Heart left ventricle (tissue), 13 donors: ENCODE measurements at regions not wholly inside any gene's neighbourhood (a gene's known extent, or its start where the extent isn't known, plus 50 kb on each side); places are given as distances from the start of the nearest gene placed in this dataset.

Experiments used
- POLR2A ChIP-seq, 2 donors: fragments of 450-650 bp; IDR thresholded peaks; one replicate each; pipeline ENCODE4 v1.6.1; 2017; ENCODE audit warnings: antibody characterized with exemption in 2 of 2, mild to moderate bottlenecking in 2 of 2, moderate library complexity in 2 of 2
- TF ChIP-seq, protein P1 (sequence below), 12 donors: fragments of 200-600 bp; sonication (generic) in 4 of 12; IDR thresholded peaks; one replicate each; pipeline versions ENCODE4 v1.5.0 to v1.8.0; 2018 to 2022; ENCODE audit warnings: antibody characterized with exemption in 12 of 12, mild to moderate bottlenecking in 5 of 12
- donor health status: ischemic (EF 13 %, LVEDD 7.1; RV severe dilation, severe dysfunction).
- donor health status: DM: no; HTN: yes; CAD: no.
- donor health status: DM: no; HTN: no; CAD: no.
- donor health status: ischemic (EF 25% LVEDD 6.9; RV normal size, moderate dysfunction).
- donor health status: ischemic (EF 25% LVEDD 5.7; RV mildly dilated, moderate dysfunction).
- donor health status: ischemic (EF 35%, LVEDD 5.7; RV mildly dilated, moderate dysfunction).
- donor health status: nonischemic (EF 11% LVEDD 7.7; RV severe dilation, severe dysfunction).
- donor health status: DM: yes; HTN: yes; CAD: no.
- donor health status: PGD.
- donor health status: ischemic (EF 29% LVEDD 5.4; RV normal size, mild dysfunction).
- donor health status: nonischemic (EF 23%, LVEDD 6.1; RV moderate dilation, normal function).

- TF ChIP-seq, protein P1, sequence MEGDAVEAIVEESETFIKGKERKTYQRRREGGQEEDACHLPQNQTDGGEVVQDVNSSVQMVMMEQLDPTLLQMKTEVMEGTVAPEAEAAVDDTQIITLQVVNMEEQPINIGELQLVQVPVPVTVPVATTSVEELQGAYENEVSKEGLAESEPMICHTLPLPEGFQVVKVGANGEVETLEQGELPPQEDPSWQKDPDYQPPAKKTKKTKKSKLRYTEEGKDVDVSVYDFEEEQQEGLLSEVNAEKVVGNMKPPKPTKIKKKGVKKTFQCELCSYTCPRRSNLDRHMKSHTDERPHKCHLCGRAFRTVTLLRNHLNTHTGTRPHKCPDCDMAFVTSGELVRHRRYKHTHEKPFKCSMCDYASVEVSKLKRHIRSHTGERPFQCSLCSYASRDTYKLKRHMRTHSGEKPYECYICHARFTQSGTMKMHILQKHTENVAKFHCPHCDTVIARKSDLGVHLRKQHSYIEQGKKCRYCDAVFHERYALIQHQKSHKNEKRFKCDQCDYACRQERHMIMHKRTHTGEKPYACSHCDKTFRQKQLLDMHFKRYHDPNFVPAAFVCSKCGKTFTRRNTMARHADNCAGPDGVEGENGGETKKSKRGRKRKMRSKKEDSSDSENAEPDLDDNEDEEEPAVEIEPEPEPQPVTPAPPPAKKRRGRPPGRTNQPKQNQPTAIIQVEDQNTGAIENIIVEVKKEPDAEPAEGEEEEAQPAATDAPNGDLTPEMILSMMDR (IDR thresholded peaks at IDR 0.05) = no peak
- no peak for TF ChIP-seq POLR2A (IDR thresholded peaks at IDR 0.05)
Measured at GRCh38 chr2:41775366-41776025, 272.3 kb upstream of the PKDCC start.
